ENCODE measurements at regions not wholly inside any gene's neighbourhood (a gene's known extent, or its start where the extent isn't known, plus 50 kb on each side); places are given as distances from the start of the nearest gene placed in this dataset.

GRCh38 chr1:198922638-198923430 is 284.0 kb downstream of the PTPRC start:
- no peak for TF ChIP-seq CTCF (IDR thresholded peaks at IDR 0.05)
- peak in 1 of 4 donors; percentile 26 for TF ChIP-seq POLR2A (IDR thresholded peaks at IDR 0.05)
- peak in 1 of 4 donors; percentile 72 for TF ChIP-seq EP300 (IDR thresholded peaks at IDR 0.05)
- TF ChIP-seq POLR2AphosphoS5 (IDR thresholded peaks at IDR 0.05): no peak

Data from upper lobe of left lung (tissue), 4 donors.